ENCODE measurements at regions not wholly inside any gene's neighbourhood (a gene's known extent, or its start where the extent isn't known, plus 50 kb on each side); places are given as distances from the start of the nearest gene placed in this dataset.

DNA sequence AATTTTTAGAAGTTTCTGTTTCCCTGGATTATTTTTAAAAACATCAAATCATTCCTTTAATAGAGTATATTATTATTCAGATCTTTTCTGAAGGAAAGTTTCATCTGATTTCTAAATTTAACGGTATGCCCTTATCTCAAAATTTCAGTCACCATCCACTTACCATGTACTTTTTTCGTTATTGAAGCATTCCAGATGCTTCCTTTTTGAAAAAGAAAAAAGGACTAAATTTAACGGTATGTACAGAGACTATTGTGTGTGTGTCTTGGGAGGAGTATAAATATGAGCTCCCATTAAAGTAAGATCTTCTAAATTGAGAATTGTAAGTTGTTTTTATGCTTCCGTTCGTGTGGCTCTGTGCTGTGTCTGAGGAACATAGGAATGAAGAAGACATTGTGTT lies 517.4 kb upstream of the GOLIM4 start:
- Histone ChIP-seq H3K4me3 (replicated peaks; ENCODE audit: low read depth, low read length) (no peak overlapping the region), H3K27me3 (replicated peaks; ENCODE audit: control insufficient read depth, insufficient read depth, low read length) (no peaks in the 10 kb centered on the region), H3K36me3 (ENCODE audit: control insufficient read depth, insufficient read depth, low read length) (no peaks in the 10 kb centered on the region)
- DNase-seq (ENCODE audit: extremely low read depth, insufficient read length) = no peak
- TF ChIP-seq, protein P1, sequence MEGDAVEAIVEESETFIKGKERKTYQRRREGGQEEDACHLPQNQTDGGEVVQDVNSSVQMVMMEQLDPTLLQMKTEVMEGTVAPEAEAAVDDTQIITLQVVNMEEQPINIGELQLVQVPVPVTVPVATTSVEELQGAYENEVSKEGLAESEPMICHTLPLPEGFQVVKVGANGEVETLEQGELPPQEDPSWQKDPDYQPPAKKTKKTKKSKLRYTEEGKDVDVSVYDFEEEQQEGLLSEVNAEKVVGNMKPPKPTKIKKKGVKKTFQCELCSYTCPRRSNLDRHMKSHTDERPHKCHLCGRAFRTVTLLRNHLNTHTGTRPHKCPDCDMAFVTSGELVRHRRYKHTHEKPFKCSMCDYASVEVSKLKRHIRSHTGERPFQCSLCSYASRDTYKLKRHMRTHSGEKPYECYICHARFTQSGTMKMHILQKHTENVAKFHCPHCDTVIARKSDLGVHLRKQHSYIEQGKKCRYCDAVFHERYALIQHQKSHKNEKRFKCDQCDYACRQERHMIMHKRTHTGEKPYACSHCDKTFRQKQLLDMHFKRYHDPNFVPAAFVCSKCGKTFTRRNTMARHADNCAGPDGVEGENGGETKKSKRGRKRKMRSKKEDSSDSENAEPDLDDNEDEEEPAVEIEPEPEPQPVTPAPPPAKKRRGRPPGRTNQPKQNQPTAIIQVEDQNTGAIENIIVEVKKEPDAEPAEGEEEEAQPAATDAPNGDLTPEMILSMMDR (IDR thresholded peaks at IDR 0.05; ENCODE audit: insufficient read depth, low read length, poor library complexity, severe bottlenecking) = no peak

DNA sequence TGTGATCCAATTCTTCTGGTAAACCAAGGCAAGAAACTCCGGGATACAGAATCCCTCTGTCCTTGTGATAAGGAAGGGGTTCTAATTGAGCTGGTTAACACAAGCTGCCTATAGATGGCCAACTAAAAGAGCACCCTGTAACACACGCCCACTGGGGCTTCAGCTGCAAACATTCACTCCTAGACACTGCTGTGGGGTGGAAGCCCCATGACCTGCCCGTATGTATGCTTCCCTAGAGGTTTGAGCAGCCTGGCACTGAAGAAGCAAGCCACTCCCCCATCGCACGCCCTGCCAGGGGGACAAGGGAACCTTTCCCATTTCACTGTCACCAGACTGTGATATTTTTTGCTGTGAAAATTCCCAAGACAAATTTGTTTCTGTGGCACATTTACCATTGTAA lies 516.9 kb upstream of the GOLIM4 start:
- no peak for DNase-seq (ENCODE audit: extremely low read depth, insufficient read length)
- H3K4me3 ChIP-seq (replicated peaks; ENCODE audit: low read depth, low read length) = no peak overlapping the region
- no peaks in the 10 kb centered on the region for H3K27me3 ChIP-seq (replicated peaks; ENCODE audit: control insufficient read depth, insufficient read depth, low read length)
- TF ChIP-seq, protein P1 (IDR thresholded peaks at IDR 0.05; ENCODE audit: insufficient read depth, low read length, poor library complexity, severe bottlenecking) = no peak
- no peaks in the 10 kb centered on the region for H3K36me3 ChIP-seq (ENCODE audit: control insufficient read depth, insufficient read depth, low read length)

DNA sequence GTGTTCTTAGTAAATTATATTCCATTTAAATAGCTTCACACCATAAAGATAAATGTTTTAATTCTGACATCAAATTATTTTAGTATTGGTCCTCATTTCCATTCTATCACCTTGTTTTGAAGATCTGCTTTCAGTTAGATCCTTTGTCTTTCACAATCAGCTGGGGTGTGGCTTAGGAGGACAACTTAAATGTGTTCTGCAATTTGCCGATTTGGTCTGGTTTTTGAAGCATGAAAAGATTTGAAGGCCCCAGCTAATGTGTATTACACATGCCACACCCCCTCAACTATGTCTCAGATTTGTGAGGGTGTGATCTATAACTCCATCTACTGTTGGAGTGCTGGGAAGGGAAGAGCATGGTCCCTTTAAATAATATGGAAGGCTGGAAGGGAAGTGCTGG lies 516.1 kb upstream of the GOLIM4 start:
- Histone ChIP-seq H3K27me3 (replicated peaks; ENCODE audit: control insufficient read depth, insufficient read depth, low read length) (no peaks in the 10 kb centered on the region), H3K4me3 (replicated peaks; ENCODE audit: low read depth, low read length) (no peak overlapping the region), H3K36me3 (ENCODE audit: control insufficient read depth, insufficient read depth, low read length) (no peaks in the 10 kb centered on the region)
- TF ChIP-seq, protein P1 (IDR thresholded peaks at IDR 0.05; ENCODE audit: insufficient read depth, low read length, poor library complexity, severe bottlenecking) = no peak
- DNase-seq (ENCODE audit: extremely low read depth, insufficient read length) = no peak

DNA sequence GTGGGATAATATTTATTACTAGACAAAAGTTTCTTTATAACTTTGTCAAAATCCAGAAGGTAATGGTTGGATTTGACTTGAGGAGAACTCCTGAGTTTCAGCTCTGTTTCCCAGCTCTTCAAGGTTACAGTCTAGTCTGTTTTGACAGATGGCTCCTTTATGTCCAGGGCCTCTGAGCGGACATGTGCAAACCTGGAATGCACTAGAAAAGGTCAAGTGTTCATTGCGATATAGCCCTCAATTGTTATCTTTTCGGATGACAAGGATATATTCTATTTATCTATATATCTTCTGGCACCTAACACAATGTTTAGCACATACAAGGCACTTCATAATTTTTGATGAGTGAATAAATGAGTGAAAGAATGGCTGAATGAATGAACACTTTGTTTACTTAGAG lies 513.2 kb upstream of the GOLIM4 start:
- no peaks in the 10 kb centered on the region for H3K27me3 ChIP-seq (replicated peaks; ENCODE audit: control insufficient read depth, insufficient read depth, low read length)

DNA sequence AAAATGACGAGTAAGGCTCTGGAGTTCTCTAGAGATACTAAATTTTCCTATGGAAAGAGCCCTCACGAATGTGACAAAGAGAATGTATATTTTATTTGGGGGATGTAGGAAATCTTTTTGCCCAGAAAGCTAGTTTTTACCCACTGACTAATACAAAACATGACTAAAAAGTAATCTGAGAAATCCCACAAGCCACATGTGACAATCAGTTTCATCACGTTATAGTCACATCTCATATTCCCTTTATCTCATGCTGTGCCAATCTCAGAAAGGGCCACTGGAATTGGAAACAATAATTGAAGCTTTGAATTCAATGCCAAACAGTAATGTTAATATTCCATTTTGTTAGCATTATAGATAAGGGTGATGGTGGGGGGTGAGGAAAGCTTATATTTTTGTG lies 509.0 kb upstream of the GOLIM4 start:
- H3K4me3 ChIP-seq (replicated peaks; ENCODE audit: low read depth, low read length) = no peak overlapping the region
- TF ChIP-seq, protein P1 (IDR thresholded peaks at IDR 0.05; ENCODE audit: insufficient read depth, low read length, poor library complexity, severe bottlenecking) = no peak

More for the DNA sequence above, 513.2 kb upstream of the GOLIM4 start:
- TF ChIP-seq, protein P1 (IDR thresholded peaks at IDR 0.05; ENCODE audit: insufficient read depth, low read length, poor library complexity, severe bottlenecking) = no peak
- no peak overlapping the region for H3K4me3 ChIP-seq (replicated peaks; ENCODE audit: low read depth, low read length)
- no peaks in the 10 kb centered on the region for H3K36me3 ChIP-seq (ENCODE audit: control insufficient read depth, insufficient read depth, low read length)
- no peak for DNase-seq (ENCODE audit: extremely low read depth, insufficient read length)

DNA sequence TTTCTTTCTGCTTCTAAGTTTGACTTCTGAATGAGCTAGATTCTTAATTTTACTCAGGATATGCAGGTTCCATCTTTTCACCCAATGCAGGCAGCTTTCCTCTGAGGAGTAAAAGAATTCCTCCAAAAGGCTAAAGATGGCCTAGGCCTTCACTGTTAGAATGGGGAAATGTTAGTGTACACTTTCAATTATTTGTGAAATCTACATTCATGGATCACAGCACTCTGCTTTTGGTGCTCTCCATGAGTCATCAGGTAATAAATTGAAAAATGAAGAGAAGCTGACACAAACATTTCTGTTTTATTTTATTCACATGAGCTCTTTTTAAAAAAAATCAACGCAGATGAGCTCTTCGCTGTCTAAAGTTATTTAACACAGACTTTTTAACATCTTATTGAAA lies 502.5 kb upstream of the GOLIM4 start:
- no peak for DNase-seq (ENCODE audit: extremely low read depth, insufficient read length)
- no peak overlapping the region for H3K4me3 ChIP-seq (replicated peaks; ENCODE audit: low read depth, low read length)

More for the DNA sequence above, 509.0 kb upstream of the GOLIM4 start:
- Histone ChIP-seq H3K36me3 (ENCODE audit: control insufficient read depth, insufficient read depth, low read length) (no peaks in the 10 kb centered on the region), H3K27me3 (replicated peaks; ENCODE audit: control insufficient read depth, insufficient read depth, low read length) (no peaks in the 10 kb centered on the region)
- no peak for DNase-seq (ENCODE audit: extremely low read depth, insufficient read length)

More for the DNA sequence above, 502.5 kb upstream of the GOLIM4 start:
- Histone ChIP-seq H3K36me3 (ENCODE audit: control insufficient read depth, insufficient read depth, low read length) (no peaks in the 10 kb centered on the region), H3K27me3 (replicated peaks; ENCODE audit: control insufficient read depth, insufficient read depth, low read length) (no peaks in the 10 kb centered on the region)
- TF ChIP-seq, protein P1 (IDR thresholded peaks at IDR 0.05; ENCODE audit: insufficient read depth, low read length, poor library complexity, severe bottlenecking) = no peak

Measured in GM06990 (cell line).